Left lobe of liver (tissue), 2 donors: ENCODE measurements at regions not wholly inside any gene's neighbourhood (a gene's known extent, or its start where the extent isn't known, plus 50 kb on each side); places are given as distances from the start of the nearest gene placed in this dataset.

Experiments
- ATAC-seq: fragments of 200-7000 bp; cut with Tn5 transposase; one replicate; pipeline ENCODE4 v1.9.1; 2020; ENCODE audit warnings: mild to moderate bottlenecking, moderate library complexity
- DNase-seq: peaks from one replicate; pipeline ENCODE4 v3.0.0-alpha.2; 2020; ENCODE audit warnings: low spot score
- donor health status: DM: no; HTN: no; CAD: no; lungs with moderate emphysema.
- donor health status: DM: no; HTN: yes; CAD: no.

DNA sequence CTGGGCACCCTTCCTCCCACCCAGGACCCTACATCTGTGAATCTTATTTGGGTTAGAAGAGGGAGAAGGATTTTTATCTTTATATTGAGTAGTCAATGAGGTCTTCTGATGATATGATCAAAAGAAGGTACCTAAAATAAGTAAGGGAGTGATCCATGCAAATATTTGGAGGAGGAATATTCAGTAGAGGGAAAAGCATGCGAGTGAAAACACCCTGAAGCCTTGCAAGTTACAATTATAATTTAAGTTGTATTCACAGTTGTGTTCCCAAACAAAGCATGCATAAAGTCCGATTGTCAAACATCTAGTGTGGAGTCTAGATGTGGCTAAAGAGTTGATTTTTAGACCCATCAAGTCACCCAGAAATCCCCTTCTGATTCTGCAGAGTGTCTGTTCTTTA lies 530.2 kb upstream of the ZEB2 start:
- ATAC-seq (no peak), DNase-seq (no peak)

- no peak for DNase-seq
- no peak for ATAC-seq
Measured at GRCh38 chr2:145049475-145049874, 529.6 kb upstream of the ZEB2 start.

- no peak for DNase-seq
- no peak for ATAC-seq
Measured at GRCh38 chr2:145047554-145047953, 527.6 kb upstream of the ZEB2 start.

DNA sequence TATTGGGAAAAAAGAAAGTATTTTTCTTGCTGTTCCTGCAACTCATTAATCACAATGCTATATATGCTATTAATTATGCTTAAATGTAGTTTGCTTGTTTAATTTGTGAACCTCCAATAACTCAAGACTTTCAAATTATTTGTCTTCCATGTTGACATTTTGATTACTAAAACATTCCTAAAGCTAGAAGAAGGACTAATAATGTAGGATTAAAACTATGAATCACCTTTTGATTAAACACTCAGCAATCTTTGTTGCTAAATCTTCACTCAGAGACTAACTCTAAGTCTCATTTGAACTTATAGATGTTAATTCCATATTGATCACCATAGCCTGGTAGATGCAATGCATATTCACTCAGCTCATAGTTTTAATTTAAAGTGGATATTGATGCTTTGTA lies 524.6 kb upstream of the ZEB2 start:
- DNase-seq (no peak), ATAC-seq (no peak)

GRCh38 chr2:145043399-145043834 lies 523.5 kb upstream of the ZEB2 start:
- DNase-seq: no peak
- no peak for ATAC-seq

GRCh38 chr2:145041706-145042105 lies 521.8 kb upstream of the ZEB2 start:
- ATAC-seq (no peak), DNase-seq (no peak)

DNA sequence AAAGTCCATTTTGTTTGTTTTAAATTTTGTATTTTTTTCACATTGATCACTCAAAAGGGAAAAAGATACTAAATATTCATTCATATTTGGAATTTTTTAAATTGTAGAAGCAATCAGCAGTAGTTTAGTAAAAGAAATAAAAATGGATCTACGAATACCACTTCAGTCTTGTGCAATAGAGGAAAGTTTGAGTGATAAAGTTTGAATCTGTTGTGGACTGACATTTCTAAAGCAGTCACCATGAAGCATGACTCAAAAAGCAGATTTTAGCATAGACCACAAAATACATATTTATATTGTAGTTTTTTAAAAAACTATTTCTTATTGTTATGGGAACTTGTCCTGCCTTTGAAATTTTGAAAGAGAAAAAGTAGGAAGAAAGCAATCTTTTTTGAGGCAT lies 520.5 kb upstream of the ZEB2 start:
- ATAC-seq (no peak), DNase-seq (no peak)

- ATAC-seq: no peak
Measured at GRCh38 chr2:145038041-145038525, 518.2 kb upstream of the ZEB2 start.

DNA sequence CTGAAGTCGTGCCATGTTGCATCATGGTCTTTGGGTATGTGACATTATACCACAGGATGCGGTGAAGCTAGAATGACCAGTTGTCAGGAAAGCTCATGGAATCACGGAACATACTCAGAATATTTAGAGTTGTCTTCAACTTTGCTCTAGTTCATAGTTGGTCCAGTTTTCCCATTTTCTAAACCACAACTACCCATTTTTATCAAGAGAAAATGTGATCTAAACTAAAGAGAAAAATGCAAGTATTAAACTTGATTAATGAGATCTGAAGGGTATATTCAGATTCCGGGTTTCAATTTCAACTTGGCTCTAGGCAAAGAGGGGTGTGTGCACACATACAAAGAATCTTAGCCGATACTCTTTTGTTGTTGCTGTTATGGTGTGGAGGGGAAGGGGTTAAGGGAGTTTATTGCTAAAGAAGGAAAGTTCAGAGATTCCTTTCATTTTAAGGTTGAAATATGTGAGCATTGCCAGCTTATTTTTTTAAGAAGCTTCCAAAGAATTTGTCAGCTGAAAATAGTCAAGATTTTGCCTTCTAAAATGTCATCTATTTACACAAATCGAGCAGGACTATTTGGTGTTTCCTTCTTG lies 516.6 kb upstream of the ZEB2 start:
- no peak for DNase-seq
- ATAC-seq: no peak

More at GRCh38 chr2:145038041-145038525, 518.2 kb upstream of the ZEB2 start:
- no peak for DNase-seq

DNA sequence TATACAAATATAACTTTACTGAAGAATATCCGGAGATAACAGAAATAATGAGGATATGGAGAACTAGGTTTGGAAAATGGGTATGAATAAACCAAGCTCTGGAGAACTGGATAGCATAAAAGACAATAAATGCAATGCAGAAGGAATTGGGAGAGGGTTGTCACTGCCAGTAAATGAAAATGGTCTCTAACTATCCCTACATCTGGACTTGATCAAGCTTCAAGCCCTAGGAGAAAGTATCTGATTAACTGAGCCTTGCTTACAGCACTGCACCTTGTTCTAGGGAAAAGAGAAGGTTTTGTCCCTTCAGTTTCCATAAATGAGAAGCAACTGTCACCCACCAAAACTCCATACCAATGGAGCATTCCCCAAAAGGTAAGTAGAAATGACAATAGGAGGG lies 514.6 kb upstream of the ZEB2 start:
- ATAC-seq: no peak
- no peak for DNase-seq

- DNase-seq (no peak), ATAC-seq (no peak)
Measured at GRCh38 chr2:145033438-145033837, 513.5 kb upstream of the ZEB2 start.

GRCh38 chr2:145032791-145033190 lies 512.9 kb upstream of the ZEB2 start:
- DNase-seq (no peak), ATAC-seq (no peak)

GRCh38 chr2:145029873-145030272 lies 510.0 kb upstream of the ZEB2 start:
- no peak for ATAC-seq
- no peak for DNase-seq

- ATAC-seq (no peak), DNase-seq (no peak)
Measured at GRCh38 chr2:145029081-145029480, 509.2 kb upstream of the ZEB2 start.

GRCh38 chr2:145028101-145028920 lies 508.4 kb upstream of the ZEB2 start:
- no peak for ATAC-seq
- no peak for DNase-seq

- no peak for DNase-seq
- no peak for ATAC-seq
Measured at GRCh38 chr2:145026456-145027455, 506.8 kb upstream of the ZEB2 start.

DNA sequence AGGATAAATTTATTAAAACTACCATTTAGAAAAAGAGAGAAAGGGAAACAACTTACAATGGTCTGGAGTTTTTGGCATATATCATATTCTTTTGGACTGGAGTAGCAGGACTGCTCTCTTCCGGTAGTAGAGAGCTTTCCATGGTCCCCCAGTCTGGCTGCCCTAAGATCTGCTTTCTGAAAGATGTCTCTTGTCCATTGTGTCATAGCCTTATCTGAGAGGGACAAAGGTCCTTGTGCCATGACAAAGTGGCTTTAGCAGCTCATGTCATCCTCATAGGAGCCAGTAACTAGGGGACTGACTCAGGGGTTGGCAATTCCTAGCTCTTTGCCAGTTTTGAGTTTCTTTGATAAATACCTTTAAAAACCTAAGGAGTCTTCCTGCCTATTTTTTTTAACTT lies 505.5 kb upstream of the ZEB2 start:
- ATAC-seq (no peak), DNase-seq (no peak)

- no peak for ATAC-seq
- no peak for DNase-seq
Measured at GRCh38 chr2:145023334-145023934, 503.5 kb upstream of the ZEB2 start.

DNA sequence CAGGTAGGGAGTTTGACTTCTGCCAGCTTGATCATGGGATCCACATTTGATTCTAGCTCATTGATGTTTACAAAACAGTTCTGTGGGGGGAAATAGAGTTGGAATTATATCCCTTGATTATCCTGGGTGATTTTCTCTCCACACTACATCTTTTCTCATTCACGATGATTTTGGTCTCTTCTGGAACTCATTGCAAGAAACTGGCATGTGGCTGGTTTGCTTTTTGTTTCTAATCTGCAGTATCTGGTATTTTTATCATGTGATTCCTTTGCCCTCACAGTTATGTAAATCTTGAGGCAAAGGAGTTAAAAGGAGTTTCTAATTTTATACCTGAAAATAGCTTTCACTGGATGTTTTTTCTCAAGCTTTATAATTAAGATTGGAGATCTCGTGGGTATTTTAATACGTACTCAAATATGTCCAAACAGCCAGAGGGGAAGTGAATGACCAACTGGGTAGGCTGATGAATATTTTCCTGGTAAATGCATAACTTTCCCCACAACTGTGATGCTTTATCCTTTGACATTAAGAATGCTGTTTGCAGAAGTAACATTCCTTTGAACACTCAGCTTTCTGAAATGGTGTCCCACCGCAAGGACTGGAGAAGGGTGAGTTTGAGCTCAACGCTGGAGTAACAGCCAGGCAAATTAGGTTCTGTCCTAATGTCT lies 502.9 kb upstream of the ZEB2 start:
- ATAC-seq: no peak
- DNase-seq: no peak

- no peak for ATAC-seq
Measured at GRCh38 chr2:145021962-145022665, 502.2 kb upstream of the ZEB2 start.

More at GRCh38 chr2:145021962-145022665, 502.2 kb upstream of the ZEB2 start:
- DNase-seq: no peak
